Stomach smooth muscle (tissue), 2 donors: ENCODE measurements at regions not wholly inside any gene's neighbourhood (a gene's known extent, or its start where the extent isn't known, plus 50 kb on each side); places are given as distances from the start of the nearest gene placed in this dataset.
"Not testable (repeated sequence)": the region's sequence is repeated elsewhere in the genome, so short reads cannot be mapped to it uniquely, and the experiment has no call there.

Experiments used
- H3K27ac ChIP-seq: one replicate; pipeline ENCODE4 v1.7.0; 2013; ENCODE audit warnings: mild to moderate bottlenecking, low read length, inconsistent platforms
- H3K27me3 ChIP-seq, 2 donors: one replicate each; pipeline ENCODE4 v1.7.0; 2013; ENCODE audit warnings: low read length in 2 of 2; ENCODE audit not compliant: insufficient read depth in 2 of 2, control insufficient read depth in 1 of 2
- H3K36me3 ChIP-seq, 2 donors: one replicate each; pipeline ENCODE4 v1.7.0; 2013; ENCODE audit warnings: low read length in 2 of 2; ENCODE audit not compliant: control insufficient read depth in 2 of 2, insufficient read depth in 2 of 2
- H3K4me1 ChIP-seq: one replicate; pipeline ENCODE4 v1.7.0; 2013; ENCODE audit warnings: low read length; ENCODE audit not compliant: control insufficient read depth, insufficient read depth
- H3K4me3 ChIP-seq, 2 donors: one replicate each; pipeline ENCODE4 v1.7.0; 2013; ENCODE audit warnings: low read length in 2 of 2
- H3K9ac ChIP-seq, 2 donors: one replicate each; pipeline ENCODE4 v1.7.0; 2013; ENCODE audit warnings: low read length in 2 of 2, mild to moderate bottlenecking in 1 of 2
- H3K9me3 ChIP-seq, 2 donors: one replicate each; pipeline ENCODE4 v1.7.0; 2013; ENCODE audit warnings: low read length in 2 of 2; ENCODE audit not compliant: control insufficient read depth in 2 of 2
- donor health status: healthy.
- donor health status: Pancreatic carcinoma.

DNA sequence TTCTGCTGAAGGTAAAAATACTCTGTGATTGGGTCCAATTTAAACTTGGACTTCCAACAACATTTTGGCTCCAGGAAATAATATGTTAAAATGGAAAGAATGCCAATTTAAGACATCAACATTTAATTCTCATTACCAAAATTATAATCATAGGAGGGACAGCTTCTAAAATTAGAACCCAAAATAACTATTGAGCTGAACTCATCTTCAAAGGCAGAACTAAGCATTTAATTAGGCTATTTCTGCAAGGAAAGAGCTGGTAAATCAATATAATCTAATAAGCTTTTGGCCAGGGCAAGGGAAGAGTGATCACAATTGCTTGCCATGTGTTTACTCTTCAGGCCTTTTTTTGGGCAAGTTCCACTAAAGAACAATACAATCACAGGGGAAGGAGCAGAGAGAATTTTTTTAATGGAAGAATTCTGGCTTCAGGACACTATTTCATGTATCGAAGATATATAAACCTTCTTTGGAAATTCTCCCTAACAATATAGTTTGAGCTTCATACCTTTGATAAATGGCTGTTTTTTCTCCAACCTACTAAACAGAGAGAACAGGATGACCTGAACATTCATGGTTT, 133.1 kb upstream of the PTBP2 start:
- no peak overlapping the region for H3K4me3 ChIP-seq
- no peak overlapping the region for H3K27ac ChIP-seq
- H3K9ac ChIP-seq: no peak overlapping the region

GRCh38 chr1:96595530-96595929, 126.1 kb upstream of the PTBP2 start:
- not testable (repeated sequence) for H3K36me3 ChIP-seq, H3K4me3 ChIP-seq, H3K4me1 ChIP-seq, H3K9me3 ChIP-seq, H3K27ac ChIP-seq, H3K9ac ChIP-seq, H3K27me3 ChIP-seq

More for the DNA sequence above, 133.1 kb upstream of the PTBP2 start:
- no peaks in the 10 kb centered on the region for H3K36me3 ChIP-seq
- H3K4me1 ChIP-seq: peaks cover 3% of the 10 kb centered on the region
- H3K9me3 ChIP-seq: no peaks in the 10 kb centered on the region
- H3K27me3 ChIP-seq: no peaks in the 10 kb centered on the region

- Histone ChIP-seq H3K27me3 (no peaks in the 10 kb centered on the region), H3K27ac (no peak overlapping the region), H3K4me1 (peaks cover 7% of the 10 kb centered on the region), H3K9me3 (no peaks in the 10 kb centered on the region), H3K9ac (no peak overlapping the region), H3K36me3 (no peaks in the 10 kb centered on the region), H3K4me3 (no peak overlapping the region)
Measured at GRCh38 chr1:96596226-96596922, 125.2 kb upstream of the PTBP2 start.

DNA sequence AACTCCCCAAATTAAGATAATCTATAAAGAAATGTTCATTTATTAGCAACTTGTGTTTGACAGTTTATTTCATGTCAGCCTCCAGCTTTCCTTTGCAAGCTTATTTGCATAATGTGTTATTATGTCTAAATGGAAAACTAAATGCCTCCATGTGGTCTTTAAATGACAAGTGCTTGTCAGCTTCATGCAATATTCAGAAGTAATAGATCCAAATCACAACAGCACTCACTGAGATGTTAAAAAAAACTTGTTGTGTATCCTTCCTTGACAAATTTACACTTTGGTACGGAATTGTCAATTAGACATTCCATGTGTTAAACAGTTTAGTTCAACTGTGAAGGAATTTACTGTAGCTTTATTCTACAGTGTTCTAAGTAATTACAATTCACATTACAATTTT, 124.4 kb upstream of the PTBP2 start:
- H3K4me3 ChIP-seq: no peak overlapping the region
- H3K27ac ChIP-seq: no peak overlapping the region
- H3K4me1 ChIP-seq: peaks cover 7% of the 10 kb centered on the region
- no peaks in the 10 kb centered on the region for H3K27me3 ChIP-seq
- no peak overlapping the region for H3K9ac ChIP-seq
- H3K9me3 ChIP-seq: no peaks in the 10 kb centered on the region
- no peaks in the 10 kb centered on the region for H3K36me3 ChIP-seq

- Histone ChIP-seq H3K4me1 (peaks cover 7% of the 10 kb centered on the region), H3K27ac (peak overlapping the region; percentile 46), H3K4me3 (no peak overlapping the region), H3K9ac (no peak overlapping the region), H3K27me3 (no peaks in the 10 kb centered on the region), H3K36me3 (no peaks in the 10 kb centered on the region), H3K9me3 (no peaks in the 10 kb centered on the region)
Measured at GRCh38 chr1:96598416-96599168, 123.0 kb upstream of the PTBP2 start.

GRCh38 chr1:96604620-96605019, 117.0 kb upstream of the PTBP2 start:
- H3K9ac ChIP-seq, H3K36me3 ChIP-seq, H3K4me1 ChIP-seq, H3K4me3 ChIP-seq, H3K27ac ChIP-seq, H3K9me3 ChIP-seq, H3K27me3 ChIP-seq: not testable (repeated sequence)

- not testable (repeated sequence) for H3K4me1 ChIP-seq, H3K9ac ChIP-seq, H3K9me3 ChIP-seq, H3K4me3 ChIP-seq, H3K36me3 ChIP-seq, H3K27me3 ChIP-seq, H3K27ac ChIP-seq
Measured at GRCh38 chr1:96617375-96617774, 104.2 kb upstream of the PTBP2 start.

DNA sequence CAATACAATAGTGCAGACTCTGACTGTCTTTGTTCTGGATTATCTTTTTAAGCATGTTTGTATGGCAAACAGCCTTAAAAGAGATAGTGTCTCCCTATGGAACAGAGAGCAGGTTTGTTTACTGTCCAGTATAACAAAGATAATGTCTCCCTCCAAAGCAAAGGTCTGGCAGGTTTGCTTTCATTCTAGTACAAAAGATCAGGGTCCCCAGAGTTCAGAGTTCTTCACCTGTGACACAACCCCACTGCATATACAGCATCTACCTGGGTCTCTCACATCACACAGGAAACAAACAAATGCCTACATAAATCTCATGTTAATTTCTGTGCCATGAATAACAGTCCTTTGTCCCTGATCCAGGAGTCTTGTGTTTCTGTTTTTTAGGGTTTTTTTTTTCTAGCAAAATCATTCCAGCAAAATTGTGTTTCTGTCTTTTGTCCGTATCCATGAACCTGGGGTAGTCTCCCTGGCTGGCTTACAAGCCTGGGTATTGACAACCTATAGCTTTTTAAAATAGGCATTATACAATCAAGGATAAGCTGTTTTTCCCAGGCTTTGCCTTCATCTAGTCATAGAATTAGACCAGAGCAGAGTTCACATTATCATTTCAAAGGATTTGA, 89.4 kb upstream of the PTBP2 start:
- no peaks in the 10 kb centered on the region for H3K36me3 ChIP-seq
- H3K4me1 ChIP-seq: no peaks in the 10 kb centered on the region
- H3K27me3 ChIP-seq: no peaks in the 10 kb centered on the region
- no peaks in the 10 kb centered on the region for H3K9me3 ChIP-seq
- H3K27ac ChIP-seq: no peak overlapping the region
- H3K9ac ChIP-seq: no peak overlapping the region
- no peak overlapping the region for H3K4me3 ChIP-seq

DNA sequence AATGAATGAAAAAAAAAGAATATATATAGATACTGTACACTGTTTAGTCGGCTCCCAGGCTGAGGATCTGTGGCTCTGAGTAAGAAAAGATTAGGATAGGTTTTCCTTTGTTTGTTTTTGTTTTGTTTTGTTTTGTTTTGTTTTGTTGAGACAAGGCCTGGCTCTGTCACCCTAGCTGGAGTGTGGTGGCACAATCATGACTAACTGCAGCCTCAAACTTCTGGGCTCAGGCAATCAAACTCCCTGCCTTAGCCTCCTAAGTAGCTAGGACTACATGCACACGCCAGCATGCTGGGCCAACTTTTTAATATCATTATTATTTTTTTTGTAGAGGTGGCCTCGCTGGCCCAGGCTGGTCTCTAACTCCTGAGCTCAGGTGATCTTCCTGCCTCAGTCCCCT, 87.9 kb upstream of the PTBP2 start:
- Histone ChIP-seq H3K4me1 (no peaks in the 10 kb centered on the region), H3K27me3 (no peaks in the 10 kb centered on the region), H3K4me3 (no peak overlapping the region), H3K9me3 (no peaks in the 10 kb centered on the region), H3K27ac (no peak overlapping the region), H3K9ac (no peak overlapping the region), H3K36me3 (no peaks in the 10 kb centered on the region)

- Histone ChIP-seq H3K9ac (no peak overlapping the region), H3K36me3 (no peaks in the 10 kb centered on the region), H3K9me3 (no peaks in the 10 kb centered on the region), H3K27ac (no peak overlapping the region), H3K4me3 (no peak overlapping the region), H3K4me1 (no peaks in the 10 kb centered on the region), H3K27me3 (no peaks in the 10 kb centered on the region)
Measured at GRCh38 chr1:96634883-96635282, 86.7 kb upstream of the PTBP2 start.
